Fibroblast of the conjunctiva (primary cell): ENCODE measurements at regions not wholly inside any gene's neighbourhood (a gene's known extent, or its start where the extent isn't known, plus 50 kb on each side); places are given as distances from the start of the nearest gene placed in this dataset.

Experiments used
- DNase-seq: peaks from one replicate; pipeline ENCODE4 v3.0.0-alpha.2; 2010; ENCODE audit warnings: low read depth

GRCh38 chr12:89821896-89822295 is 113.3 kb upstream of the ATP2B1 start:
- no peak for DNase-seq

GRCh38 chr12:89817501-89818226 is 109.0 kb upstream of the ATP2B1 start:
- no peak for DNase-seq

- no peak for DNase-seq
Observed at GRCh38 chr12:89815225-89815624, 106.6 kb upstream of the ATP2B1 start.

GRCh38 chr12:89803412-89803811 is 94.8 kb upstream of the ATP2B1 start:
- DNase-seq: no peak

- DNase-seq: no peak
Observed at GRCh38 chr12:89801284-89801683, 92.6 kb upstream of the ATP2B1 start.

- no peak for DNase-seq
Observed at GRCh38 chr12:89800435-89800834, 91.8 kb upstream of the ATP2B1 start.

- no peak for DNase-seq
Observed at GRCh38 chr12:89799316-89799715, 90.7 kb upstream of the ATP2B1 start.

GRCh38 chr12:89797436-89797835 is 88.8 kb upstream of the ATP2B1 start:
- DNase-seq: no peak

- DNase-seq: no peak
Observed at GRCh38 chr12:89796798-89797382, 88.3 kb upstream of the ATP2B1 start.

GRCh38 chr12:89793946-89794345 is 85.3 kb upstream of the ATP2B1 start:
- no peak for DNase-seq

GRCh38 chr12:89791286-89791685 is 82.6 kb upstream of the ATP2B1 start:
- DNase-seq: no peak

GRCh38 chr12:89789862-89790261 is 81.2 kb upstream of the ATP2B1 start:
- no peak for DNase-seq

- no peak for DNase-seq
Observed at GRCh38 chr12:89787763-89788162, 79.1 kb upstream of the ATP2B1 start.

GRCh38 chr12:89786177-89786810 is 77.7 kb upstream of the ATP2B1 start:
- DNase-seq: no peak

GRCh38 chr12:89783359-89784060 is 74.9 kb upstream of the ATP2B1 start:
- DNase-seq: no peak

- no peak for DNase-seq
Observed at GRCh38 chr12:89782807-89783206, 74.2 kb upstream of the ATP2B1 start.

- no peak for DNase-seq
Observed at GRCh38 chr12:89781946-89782550, 73.4 kb upstream of the ATP2B1 start.

GRCh38 chr12:89781156-89781555 is 72.5 kb upstream of the ATP2B1 start:
- no peak for DNase-seq

- no peak for DNase-seq
Observed at GRCh38 chr12:89779090-89779489, 70.5 kb upstream of the ATP2B1 start.

GRCh38 chr12:89777733-89778379 is 69.2 kb upstream of the ATP2B1 start:
- DNase-seq: no peak

- DNase-seq: no peak
Observed at GRCh38 chr12:89775986-89776365, 67.3 kb upstream of the ATP2B1 start.
